T-helper 1 cell (primary cell): ENCODE measurements at regions not wholly inside any gene's neighbourhood (a gene's known extent, or its start where the extent isn't known, plus 50 kb on each side); places are given as distances from the start of the nearest gene placed in this dataset.

ENCODE experiments used
- DNase-seq, 5 donors: peaks; one replicate each; pipeline ENCODE4 v3.0.0-alpha.2; 2012 to 2020

- no peak for DNase-seq
Observed at GRCh38 chr15:91562698-91563097, 290.8 kb upstream of the SLCO3A1 start.

DNA sequence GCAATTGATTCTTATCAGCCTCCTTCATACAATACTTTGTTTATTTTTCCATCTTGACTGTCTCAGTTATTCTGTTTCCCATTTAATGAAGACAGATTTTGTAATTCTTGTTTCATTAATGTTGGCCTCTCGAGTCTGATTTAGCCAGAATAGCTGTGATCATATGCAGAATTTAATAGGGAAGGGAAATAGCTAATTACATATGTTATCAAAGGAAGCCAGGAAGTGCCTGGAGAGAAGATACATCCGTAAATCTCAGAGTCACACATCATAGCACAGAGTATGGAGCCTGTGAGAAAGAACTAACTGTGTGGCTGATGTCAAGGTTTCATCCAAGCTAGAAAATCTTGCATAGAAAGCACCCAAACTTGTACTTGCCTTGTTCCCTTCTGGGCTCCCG is 288.9 kb upstream of the SLCO3A1 start:
- DNase-seq: no peak

GRCh38 chr15:91566141-91566540 is 287.4 kb upstream of the SLCO3A1 start:
- DNase-seq: no peak

GRCh38 chr15:91568036-91568435 is 285.5 kb upstream of the SLCO3A1 start:
- DNase-seq: no peak

GRCh38 chr15:91572110-91572509 is 281.4 kb upstream of the SLCO3A1 start:
- no peak for DNase-seq

DNA sequence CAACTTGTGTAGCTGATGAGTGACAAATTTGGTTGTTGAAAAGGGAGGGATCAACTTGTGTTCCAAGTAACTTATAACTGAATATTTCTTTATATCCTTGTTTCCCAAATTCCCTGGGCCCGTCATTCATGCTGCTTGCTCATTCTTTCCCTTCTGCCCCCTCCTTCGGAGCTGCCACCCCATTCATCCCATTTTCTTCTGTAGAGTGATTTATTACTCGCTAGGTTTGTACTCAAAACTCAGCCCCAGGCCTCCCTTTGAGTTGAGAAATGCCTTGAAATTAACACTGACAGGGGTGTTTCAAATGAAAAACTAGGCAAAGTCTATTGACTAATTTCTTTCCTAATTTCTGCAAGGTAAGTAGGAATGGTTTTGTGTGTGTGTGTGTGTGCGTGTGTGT is 277.4 kb upstream of the SLCO3A1 start:
- DNase-seq: no peak

DNA sequence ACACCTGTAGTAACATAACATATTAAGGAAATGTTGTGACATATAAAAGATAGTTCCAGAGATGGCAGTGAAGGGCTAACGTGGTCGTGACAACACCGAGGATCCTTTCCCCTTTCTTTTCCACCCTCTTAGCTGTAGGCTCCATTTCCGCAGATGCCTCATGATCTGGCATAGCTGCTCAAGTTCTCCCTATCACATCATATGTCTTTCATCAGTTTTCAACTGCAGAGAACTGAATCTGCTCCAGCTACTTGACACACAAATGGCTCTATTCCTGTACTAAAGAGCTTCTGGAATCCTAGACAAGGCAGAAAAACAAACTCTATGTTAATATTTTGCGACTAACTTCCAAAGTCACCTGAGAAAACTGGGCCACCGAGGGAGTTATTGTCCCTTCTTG is 275.0 kb upstream of the SLCO3A1 start:
- DNase-seq: no peak

DNA sequence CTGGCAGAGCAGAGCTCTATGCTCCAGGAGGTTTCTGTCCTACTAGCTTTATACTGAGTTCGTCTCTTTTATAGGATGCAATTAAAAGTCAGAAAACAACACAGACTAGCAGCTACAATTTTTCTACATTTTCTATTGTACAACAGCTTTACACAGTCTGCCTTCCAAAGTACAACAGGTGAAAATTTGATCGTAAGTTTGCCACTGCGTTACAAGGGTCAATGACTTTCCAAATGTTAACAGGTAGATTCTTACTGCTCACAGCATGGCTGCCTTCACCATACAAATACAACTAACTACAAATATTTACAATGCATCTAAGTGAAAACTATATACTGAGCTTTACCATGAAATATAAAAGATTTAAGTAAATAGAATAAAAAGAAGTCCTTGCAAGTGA is 268.6 kb upstream of the SLCO3A1 start:
- no peak for DNase-seq

DNA sequence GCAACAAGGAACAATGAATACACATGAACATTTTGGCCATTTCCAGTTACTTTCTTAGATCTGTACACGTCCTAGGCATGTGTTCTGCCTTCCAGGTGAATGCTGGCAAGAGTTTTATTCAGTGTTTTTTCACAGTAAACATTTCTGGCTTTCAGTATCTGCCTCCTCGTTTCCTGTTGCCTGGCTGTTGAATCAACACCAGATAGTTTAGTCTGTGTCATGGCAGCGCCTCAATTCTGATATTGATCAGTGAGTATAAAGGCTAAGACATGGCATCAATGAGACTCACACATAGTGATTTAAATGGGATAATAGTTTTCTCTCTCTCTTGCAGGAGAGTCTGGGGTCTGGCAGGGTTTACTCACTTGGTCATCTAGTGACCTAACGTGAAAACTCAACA is 266.9 kb upstream of the SLCO3A1 start:
- DNase-seq: no peak

DNA sequence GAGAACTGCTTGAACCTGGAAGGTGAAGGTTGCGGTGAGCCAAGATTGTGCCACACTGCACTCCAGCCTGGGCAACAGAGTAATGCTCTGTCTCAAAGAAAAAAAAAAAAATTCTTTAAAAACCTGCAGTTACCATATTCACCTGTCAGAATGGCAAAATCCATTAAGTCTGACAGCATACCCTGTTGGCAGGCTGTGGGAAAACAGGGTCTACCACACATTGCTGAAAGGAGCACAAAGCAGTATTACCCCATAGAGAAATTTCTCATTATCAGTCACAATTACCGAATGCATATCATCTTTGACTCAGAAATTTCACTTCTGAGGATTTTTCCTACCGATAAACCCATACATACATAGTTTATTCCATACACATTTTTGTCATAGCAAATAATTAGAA is 264.1 kb upstream of the SLCO3A1 start:
- DNase-seq: no peak

GRCh38 chr15:91592567-91592966 is 260.9 kb upstream of the SLCO3A1 start:
- no peak for DNase-seq

DNA sequence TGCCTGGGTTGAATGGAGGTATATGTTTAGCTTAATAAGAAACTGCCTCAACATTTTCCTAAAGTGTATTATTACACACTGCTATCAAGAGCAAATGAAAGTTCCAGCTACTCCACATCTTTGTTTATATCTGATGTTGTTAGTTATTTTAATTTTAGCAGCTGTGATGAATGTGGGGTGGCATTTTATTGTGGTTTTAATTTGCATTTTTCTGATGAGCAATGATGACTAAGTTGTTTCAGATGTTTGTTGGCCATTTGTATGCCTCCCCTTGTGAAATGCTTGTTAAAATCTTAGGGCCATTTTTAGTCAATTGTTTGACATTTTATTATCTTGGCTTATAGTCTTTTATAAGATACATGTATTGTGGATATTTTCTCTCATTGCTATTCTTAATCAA is 260.4 kb upstream of the SLCO3A1 start:
- DNase-seq: no peak

DNA sequence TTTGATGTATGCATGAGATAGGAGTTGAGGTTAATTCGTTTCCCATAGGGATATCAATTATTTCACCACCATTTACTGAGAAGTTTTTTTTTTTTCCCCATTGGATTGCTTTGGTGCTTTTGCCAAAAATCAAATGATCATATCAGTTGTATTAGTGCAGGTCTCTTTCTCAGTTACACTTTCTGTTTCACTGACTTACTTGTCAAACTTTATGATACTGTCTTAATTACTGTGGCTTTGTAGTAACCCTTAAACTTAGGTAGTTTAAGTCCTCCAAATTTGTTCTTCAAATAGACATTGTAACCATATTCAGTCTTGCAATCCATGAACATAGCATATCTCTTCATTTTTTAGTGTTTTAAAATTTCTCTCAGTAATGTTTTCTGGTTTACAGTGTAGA is 259.9 kb upstream of the SLCO3A1 start:
- no peak for DNase-seq

DNA sequence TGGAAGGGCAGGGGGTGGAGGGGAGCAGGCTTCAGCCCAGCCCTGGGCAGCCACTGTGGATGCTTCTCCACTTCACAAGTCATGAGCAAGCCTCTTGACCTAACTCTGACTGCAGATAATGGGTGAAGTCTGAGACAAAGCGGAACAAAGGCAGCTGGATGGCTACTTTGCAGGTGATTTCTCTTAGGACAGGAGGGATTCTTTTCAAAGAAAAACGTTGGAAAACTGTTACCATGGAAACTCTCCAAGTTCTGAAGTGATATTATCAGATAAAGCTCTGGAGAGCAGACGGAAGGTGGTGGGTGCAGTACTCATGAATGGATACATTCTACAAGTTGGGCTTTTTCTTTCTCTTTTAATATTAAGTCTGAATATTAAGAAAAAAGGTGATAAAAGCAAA is 254.2 kb upstream of the SLCO3A1 start:
- DNase-seq: no peak

DNA sequence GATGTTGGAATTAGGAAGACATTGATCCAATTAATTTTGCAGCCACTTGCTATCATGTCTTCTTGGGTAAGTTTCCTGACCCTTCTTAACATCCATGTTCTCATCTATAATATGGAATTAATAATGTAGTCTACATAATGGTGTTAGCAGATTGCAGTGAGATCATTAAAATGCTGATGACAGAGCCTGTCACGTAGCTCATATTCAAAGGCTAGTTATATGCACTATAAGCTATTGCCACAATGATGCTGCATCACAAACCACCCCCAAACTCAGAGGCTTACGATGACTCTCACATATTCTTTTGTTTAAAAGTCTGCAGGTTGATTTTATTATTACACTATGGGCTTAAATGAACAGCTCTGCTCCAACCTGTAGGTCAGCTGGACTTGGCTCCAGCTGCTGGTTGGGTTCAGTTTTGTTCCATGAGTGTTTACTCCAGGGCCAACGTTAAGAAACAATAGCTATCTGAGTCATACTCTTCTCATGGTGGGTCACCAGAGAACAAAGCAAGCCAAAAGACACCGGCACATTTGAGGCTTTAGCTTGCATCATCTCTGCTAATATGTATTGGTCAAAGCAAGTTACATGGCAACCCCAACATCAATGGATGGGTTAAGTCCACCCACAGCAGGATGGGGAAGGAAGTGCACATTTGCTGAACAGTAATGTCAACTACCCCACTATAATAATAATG is 250.0 kb upstream of the SLCO3A1 start:
- no peak for DNase-seq

- no peak for DNase-seq
Observed at GRCh38 chr15:91604122-91604521, 249.4 kb upstream of the SLCO3A1 start.

DNA sequence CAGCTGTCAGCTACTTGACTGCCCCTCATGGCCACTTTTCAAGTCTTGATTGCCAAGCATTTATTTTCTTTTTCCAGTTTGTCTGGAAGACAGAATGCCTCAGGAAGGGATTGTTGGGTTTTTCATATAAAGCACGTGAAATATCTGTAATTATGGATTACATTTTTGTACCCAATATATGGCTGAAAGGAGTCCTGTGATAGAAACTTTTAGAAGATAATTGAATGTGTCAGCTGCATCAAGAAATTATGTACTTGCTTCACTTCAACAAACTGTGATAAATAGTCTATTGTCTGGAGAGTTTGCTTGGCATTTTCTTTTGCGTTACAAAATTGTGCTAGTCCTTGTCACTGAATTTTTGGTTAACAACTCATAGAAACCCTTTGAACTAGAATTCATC is 247.9 kb upstream of the SLCO3A1 start:
- DNase-seq: no peak

- DNase-seq: no peak
Observed at GRCh38 chr15:91609231-91609630, 244.3 kb upstream of the SLCO3A1 start.

GRCh38 chr15:91609966-91610365 is 243.5 kb upstream of the SLCO3A1 start:
- DNase-seq: no peak

- no peak for DNase-seq
Observed at GRCh38 chr15:91611561-91612323, 241.8 kb upstream of the SLCO3A1 start.

GRCh38 chr15:91620229-91620628 is 233.3 kb upstream of the SLCO3A1 start:
- DNase-seq: no peak

DNA sequence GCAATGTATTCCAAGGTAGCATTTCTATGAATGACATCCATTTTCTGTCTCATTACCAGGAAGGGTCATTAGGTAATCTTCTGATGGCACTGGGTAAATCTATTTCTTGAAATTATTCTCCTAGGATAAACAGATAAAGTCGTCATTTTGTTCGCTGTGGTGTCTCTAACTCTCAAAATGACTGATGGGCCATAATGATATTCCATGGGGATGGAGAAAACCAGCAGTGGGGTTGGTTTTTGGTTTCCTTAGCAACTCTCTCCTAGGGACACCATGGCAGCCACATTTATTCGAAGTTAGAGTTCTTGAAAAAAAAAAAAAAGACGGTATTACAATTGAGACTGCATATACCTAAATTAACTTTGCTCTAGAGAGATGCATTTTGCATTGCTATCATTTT is 231.3 kb upstream of the SLCO3A1 start:
- DNase-seq: no peak

DNA sequence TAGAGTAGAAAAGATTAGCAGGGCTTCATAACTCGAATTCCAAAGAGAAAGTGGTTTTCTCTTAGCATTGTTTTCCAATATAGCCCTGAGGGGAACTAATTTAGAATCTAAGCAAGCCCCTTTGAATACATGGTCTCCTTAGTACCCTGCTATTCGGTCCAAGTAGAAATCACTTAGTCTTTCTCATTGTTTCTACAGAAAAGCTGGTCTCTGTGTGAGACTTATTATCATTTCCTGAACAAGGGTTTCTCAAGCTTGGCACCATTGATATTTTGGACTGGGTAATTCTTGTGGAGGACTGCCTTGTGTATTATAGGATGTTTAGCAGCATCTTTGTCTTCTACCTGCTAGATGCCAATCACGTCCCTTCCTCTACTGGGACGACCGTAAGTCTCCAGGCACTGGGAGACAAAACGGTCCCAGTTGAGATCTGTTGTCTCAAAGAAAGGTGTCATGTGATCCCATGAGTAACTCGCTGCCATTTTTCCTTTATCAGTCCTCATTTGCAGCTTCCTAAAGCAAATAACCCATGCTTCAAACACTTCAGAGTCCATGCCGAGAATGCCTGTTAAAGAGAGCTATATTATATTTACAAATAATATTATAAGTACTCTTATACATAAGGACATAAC is 230.7 kb upstream of the SLCO3A1 start:
- DNase-seq: no peak

GRCh38 chr15:91624353-91624968 is 229.0 kb upstream of the SLCO3A1 start:
- no peak for DNase-seq
